NCI-H1417 (cell line): ENCODE measurements at regions not wholly inside any gene's neighbourhood (a gene's known extent, or its start where the extent isn't known, plus 50 kb on each side); places are given as distances from the start of the nearest gene placed in this dataset.

ENCODE experiments used
- DNase-seq, 3 experiments: peaks; one replicate each; lab custom pipeline; 2025; lab: John Stamatoyannopoulos, UW

DNA sequence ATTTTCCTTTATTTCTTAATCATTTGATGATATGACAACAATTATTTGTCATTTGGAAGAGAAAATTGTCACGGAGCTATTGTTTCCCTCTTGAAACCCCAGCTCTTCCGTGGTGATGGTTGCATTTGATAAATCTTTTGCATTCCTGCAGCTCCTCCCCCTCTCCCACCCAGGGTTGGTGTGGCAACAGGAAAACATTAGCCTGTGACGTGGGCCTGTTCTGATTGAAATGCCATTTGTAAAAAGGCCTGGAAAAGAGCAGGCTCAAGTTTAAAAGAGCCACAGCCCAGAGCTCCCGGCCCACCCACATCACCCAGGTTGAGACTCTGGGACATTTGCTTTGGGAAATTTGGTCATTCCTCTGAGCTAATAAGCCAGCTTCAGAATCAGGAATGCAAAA lies 282.5 kb downstream of the RPLP1 start:
- peak in 1 of 3 experiments; percentile 33 for DNase-seq

GRCh38 chr15:69736161-69736560 lies 283.5 kb downstream of the RPLP1 start:
- DNase-seq = peak in 1 of 3 experiments; percentile 42

DNA sequence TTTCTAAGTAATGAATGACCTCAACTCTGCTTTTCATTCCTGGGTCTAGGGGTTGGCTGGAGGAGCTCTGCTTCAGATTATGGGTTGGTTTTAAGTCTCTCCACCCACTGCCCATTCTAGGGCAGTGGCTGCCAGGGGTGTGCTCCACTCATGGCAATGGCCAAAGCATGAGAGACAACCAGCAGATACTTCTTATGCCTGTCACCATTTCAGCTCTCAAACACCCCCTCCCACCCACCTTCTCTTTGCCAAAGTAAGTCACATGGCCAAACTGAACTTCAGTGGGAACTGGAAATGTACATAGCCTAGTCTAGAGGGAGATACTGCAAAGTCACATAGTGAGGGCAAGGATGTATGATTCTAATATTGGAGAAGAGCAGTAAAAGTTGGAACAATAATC lies 285.3 kb downstream of the RPLP1 start:
- no peak for DNase-seq

- DNase-seq = no peak
Observed at GRCh38 chr15:69740684-69741083, 288.1 kb downstream of the RPLP1 start.

DNA sequence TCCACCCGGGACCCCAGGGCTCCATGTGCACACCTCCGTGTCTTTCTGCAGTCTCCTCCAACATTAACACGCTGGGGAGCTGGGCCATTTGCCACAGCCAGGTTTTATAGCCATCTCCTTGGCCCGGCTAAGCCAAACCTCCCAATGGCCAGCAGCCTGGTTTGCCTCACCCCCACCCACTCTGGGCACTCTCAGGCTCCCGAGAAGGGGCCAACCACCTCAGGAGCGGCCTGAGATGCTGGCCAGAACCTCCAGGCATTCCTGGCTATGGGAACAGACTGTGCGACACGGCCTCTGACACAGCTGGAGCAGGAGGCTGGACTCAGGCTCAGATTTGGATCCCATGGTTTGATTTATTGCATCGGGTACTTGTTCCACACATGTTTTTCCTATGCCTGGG lies 289.7 kb downstream of the RPLP1 start:
- no peak for DNase-seq

GRCh38 chr15:69743091-69743490 lies 290.5 kb downstream of the RPLP1 start:
- DNase-seq = no peak

DNA sequence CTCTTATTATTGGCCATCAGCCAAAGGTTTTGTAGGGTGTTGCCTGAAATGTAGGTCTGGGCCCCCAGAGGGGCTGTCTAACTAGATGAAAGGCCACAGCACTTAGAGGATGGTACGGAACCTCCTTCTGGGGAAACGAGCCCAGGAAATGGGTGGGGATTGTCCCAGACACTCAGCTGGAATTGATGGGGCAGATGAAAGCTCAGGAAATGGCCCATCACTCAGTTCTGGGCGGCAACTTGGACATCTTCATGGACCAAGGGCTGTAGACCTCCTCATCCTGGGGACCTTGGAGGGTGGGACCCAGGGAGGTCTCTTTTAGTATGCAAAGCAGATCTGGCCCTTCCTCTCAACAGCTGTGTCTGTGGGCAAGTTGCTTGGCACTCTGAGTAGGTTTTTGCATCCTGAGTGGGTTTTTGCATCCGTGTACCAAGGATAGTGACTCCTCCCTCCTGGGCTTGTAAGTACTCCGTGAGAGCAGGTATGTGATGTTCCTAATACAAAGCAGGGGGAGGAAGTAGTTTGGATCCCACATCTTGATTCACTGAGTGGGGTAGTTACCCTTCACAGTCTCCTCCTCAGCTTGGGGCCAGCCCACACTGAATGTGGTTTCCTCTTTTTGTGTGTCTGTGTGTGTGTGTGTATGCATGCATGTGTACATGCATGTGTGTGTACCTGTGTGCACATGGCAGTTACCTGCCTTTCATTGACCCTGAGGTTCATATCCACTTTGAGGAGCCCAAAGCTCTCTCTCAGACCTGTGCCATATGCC lies 292.0 kb downstream of the RPLP1 start:
- DNase-seq = no peak

GRCh38 chr15:69747193-69747592 lies 294.6 kb downstream of the RPLP1 start:
- DNase-seq = peak in 1 of 3 experiments; percentile 5

DNA sequence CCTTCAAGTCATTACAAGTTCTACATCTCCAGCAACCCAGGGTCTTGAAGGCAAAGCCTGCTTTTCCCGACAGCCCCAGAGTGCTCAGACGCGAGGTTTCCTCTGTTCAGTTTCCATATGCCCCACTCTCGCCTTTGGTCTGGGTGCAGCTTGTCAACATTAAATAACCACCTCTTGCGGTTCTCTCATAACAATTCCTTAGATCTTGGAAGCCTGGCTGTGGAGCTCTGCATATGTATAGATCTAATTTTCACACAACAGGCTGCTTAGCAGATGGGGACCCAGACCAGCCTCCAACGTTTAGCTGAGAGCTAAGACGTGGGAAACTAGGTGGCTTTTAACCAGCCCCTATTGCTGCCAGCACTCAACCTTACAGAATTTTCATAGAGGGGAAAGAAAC lies 295.5 kb downstream of the RPLP1 start:
- DNase-seq = no peak

GRCh38 chr15:69748576-69749185 lies 296.1 kb downstream of the RPLP1 start:
- no peak for DNase-seq

- no peak for DNase-seq
Observed at GRCh38 chr15:69749274-69749673, 296.7 kb downstream of the RPLP1 start.

GRCh38 chr15:69749797-69750196 lies 297.2 kb downstream of the RPLP1 start:
- no peak for DNase-seq

DNA sequence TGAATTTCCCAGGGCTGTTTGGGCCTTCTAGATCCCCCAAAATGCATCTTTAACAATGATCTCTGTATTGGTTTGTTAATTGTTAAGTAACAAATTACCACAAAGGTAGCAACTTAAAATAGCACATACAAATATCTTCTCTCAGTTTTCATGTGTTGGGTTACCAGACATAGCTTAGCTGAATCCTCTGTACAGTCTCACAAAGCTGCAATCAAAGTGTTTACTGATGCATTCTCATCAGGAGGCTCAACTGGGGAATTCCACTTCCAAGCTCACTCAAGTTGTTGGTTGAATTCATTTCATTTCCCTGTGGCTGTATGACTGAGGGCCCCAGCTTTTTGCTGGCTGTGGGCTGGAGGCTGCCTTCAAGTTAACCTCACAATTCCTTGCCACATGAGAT lies 297.6 kb downstream of the RPLP1 start:
- no peak for DNase-seq

- DNase-seq = no peak
Observed at GRCh38 chr15:69751147-69751546, 298.5 kb downstream of the RPLP1 start.

DNA sequence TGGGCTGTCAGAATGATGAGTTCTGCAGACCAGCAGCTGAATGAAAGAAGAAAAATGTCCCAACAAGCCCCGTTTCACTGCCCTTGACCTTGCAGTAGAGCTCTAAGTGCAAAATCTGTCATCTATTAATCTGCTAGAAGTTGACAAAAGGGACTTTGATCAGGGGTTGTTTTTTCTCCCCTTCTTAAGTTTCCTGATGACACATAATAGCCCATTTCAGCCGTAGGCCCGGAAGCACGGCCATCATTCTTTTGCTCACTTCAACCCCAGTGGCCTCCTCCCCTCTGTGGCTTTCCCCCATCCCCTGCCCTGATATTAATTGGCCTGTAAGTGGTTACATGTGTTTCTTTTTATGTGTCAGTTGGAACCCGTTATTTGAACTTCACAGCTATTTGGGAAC lies 298.9 kb downstream of the RPLP1 start:
- DNase-seq = peak in 1 of 3 experiments; percentile 19

DNA sequence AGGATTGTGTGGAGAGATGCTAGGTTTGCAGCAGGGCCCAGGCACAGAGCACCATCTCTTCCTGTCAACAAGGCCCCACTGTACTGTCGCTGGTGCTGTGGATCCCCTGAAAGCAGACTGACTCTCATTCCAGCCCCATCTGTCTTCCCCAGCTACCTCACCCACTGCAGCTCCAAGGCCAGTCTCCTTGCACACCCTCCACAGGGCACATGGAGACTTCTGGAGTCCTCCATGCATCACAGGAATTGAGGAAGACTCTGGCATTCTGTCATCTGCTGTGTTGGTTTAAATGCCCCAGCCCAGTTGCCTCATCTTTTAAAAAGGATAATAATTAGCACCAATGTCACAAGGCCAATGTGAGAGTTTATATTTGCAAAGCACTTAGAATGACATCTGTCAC lies 301.2 kb downstream of the RPLP1 start:
- DNase-seq = no peak

DNA sequence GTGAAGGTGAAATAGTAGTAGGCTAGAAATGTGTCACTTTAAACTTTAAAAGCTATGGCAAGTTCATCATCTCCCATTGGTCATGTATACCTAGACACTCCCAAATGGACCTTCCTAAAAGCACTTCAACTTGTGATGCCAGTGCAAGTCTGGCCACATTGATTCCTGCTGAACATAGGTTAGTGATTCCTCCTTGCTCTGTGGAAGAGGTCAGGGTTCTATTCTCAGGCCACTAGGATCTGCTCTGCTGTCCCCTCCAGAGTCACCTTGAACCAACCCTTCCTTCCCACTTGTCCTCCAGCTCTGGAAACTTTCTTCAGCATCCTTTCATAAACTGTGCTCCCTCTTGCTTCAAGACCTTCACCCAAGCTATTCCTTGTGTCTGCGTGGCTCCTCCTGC lies 301.7 kb downstream of the RPLP1 start:
- no peak for DNase-seq

- no peak for DNase-seq
Observed at GRCh38 chr15:69755551-69756310, 303.1 kb downstream of the RPLP1 start.

DNA sequence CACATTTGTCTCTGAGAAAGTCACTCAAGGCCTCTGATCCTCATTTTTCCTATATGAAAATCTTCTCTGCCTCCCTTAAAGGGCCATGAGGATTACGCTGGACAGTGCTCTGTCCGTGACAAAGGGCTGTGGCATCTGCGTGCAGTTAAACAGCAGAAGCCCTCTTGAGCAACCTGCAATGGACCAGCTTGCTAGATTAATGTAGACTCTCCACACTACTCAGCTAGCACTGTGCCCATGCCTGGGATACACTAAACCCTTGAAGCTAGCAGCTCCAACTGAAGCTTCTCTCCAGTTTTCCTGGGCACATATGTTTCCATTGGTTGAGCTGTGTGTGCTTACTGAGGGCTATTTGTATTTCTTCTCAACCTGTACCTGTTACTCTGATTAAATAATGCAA lies 303.8 kb downstream of the RPLP1 start:
- DNase-seq = no peak

DNA sequence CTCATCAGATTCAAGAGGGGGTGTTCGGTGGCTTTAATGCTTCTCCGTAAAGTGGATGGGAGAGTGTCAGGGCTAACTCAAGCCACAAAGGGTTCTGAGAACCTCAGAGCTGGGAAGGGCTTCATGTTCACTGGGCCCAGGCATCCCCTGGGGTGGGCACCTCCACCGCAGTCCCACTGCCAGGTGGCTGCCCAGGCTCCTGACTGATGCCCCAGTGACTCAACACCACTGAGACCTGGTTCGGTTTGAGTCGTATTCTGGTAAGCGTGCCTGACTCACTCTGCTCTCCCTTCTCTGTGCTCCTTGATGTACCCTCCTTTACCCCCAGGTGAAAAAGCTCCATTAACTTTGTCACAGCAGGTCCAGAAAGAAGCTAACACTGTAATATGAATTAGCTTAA lies 304.6 kb downstream of the RPLP1 start:
- DNase-seq = no peak

GRCh38 chr15:69758291-69758771 lies 305.7 kb downstream of the RPLP1 start:
- no peak for DNase-seq

- DNase-seq = no peak
Observed at GRCh38 chr15:69758810-69759790, 306.5 kb downstream of the RPLP1 start.
